H1 (cell line): ENCODE measurements at regions not wholly inside any gene's neighbourhood (a gene's known extent, or its start where the extent isn't known, plus 50 kb on each side); places are given as distances from the start of the nearest gene placed in this dataset.

Source experiments
- CTCF ChIA-PET: fragments of 300-600 bp; sonication (Branson Sonifier 250); formaldehyde crosslinking; loops from one replicate; lab custom pipeline; 2021; ENCODE audit not compliant: partially characterized antibody; lab: Charles Lee
- POLR2A ChIA-PET: fragments of 300-600 bp; sonication (Branson Sonifier 250); formaldehyde crosslinking; loops from one replicate; lab custom pipeline; 2021; ENCODE audit warnings: inconsistent platforms; ENCODE audit not compliant: partially characterized antibody; lab: Charles Lee
- DNase-seq, 2 experiments: peaks; one replicate each; pipeline versions ENCODE4 v3.0.0 to v3.0.0-alpha.2; 2010 to 2022; ENCODE audit warnings: low spot score in 2 of 2, low read depth in 1 of 2, mixed read lengths in 1 of 2
- FAIRE-seq: peaks from 2 replicates; lab custom pipeline; 2011; peaks lifted over from hg19 to GRCh38; lab: Jason Lieb, UNC
- H2AFZ ChIP-seq: 2 replicates; pipeline ENCODE4 v1.8.1; 2012; ENCODE audit warnings: low read length, inconsistent platforms
- H2AK5ac ChIP-seq: 2 replicates; pipeline ENCODE4 v1.6.1; 2013; ENCODE audit warnings: low read depth, low read length
- H2BK120ac ChIP-seq: replicated peaks from 2 replicates; pipeline ENCODE3; 2013; ENCODE audit warnings: low read depth, low read length, inconsistent platforms
- H2BK12ac ChIP-seq: 2 replicates; pipeline ENCODE4 v1.6.1; 2013; ENCODE audit warnings: low read depth, low read length
- H2BK15ac ChIP-seq: 2 replicates; pipeline ENCODE4 v1.6.1; 2013; ENCODE audit warnings: low read length
- H2BK20ac ChIP-seq: 2 replicates; pipeline ENCODE4 v1.6.1; 2013; ENCODE audit warnings: low read length
- H2BK5ac ChIP-seq: 2 replicates; pipeline ENCODE4 v1.6.1; 2013; ENCODE audit warnings: low read depth, low read length
- H3K14ac ChIP-seq: 2 replicates; pipeline ENCODE4 v1.6.1; 2013; ENCODE audit warnings: inconsistent platforms; ENCODE audit not compliant: insufficient read length
- H3K18ac ChIP-seq: 2 replicates; pipeline ENCODE4 v1.6.1; 2013; ENCODE audit warnings: low read length; ENCODE audit errors: extremely low read depth
- H3K23ac ChIP-seq: 2 replicates; pipeline ENCODE4 v1.6.1; 2013; ENCODE audit warnings: inconsistent platforms; ENCODE audit not compliant: insufficient read length
- H3K23me2 ChIP-seq: 2 replicates; pipeline ENCODE4 v1.6.1; 2013; ENCODE audit warnings: low read depth, low read length
- H3K27ac ChIP-seq: 2 replicates; pipeline ENCODE4 v1.6.1; 2011; ENCODE audit warnings: low read depth, low read length, inconsistent platforms
- H3K27me3 ChIP-seq, 4 experiments: replicated peaks in 1 of 4; 1 replicate in 1 of 4; 2 replicates in 3 of 4; pipeline versions ENCODE4 v1.6.1 to v1.8.1; 2011 to 2013; ENCODE audit warnings: low read length in 3 of 4, mild to moderate bottlenecking in 3 of 4, inconsistent platforms in 2 of 4, mixed read lengths in 2 of 4, moderate library complexity in 1 of 4; ENCODE audit not compliant: control insufficient read depth in 3 of 4, insufficient read depth in 3 of 4; ENCODE audit errors: extremely low read depth in 1 of 4
- H3K36me3 ChIP-seq, 4 experiments: 2 replicates each; pipeline versions ENCODE4 v1.6.1 to v1.8.1; 2011 to 2013; ENCODE audit warnings: mild to moderate bottlenecking in 4 of 4, low read length in 3 of 4, moderate library complexity in 2 of 4, control low read depth in 1 of 4, inconsistent platforms in 1 of 4; ENCODE audit not compliant: insufficient read depth in 4 of 4, control insufficient read depth in 2 of 4
- H3K4ac ChIP-seq: replicated peaks from 2 replicates; pipeline ENCODE3; 2013; ENCODE audit warnings: low read length, low read depth, mixed read lengths, inconsistent platforms; ENCODE audit not compliant: insufficient read length
- H3K4me1 ChIP-seq, 4 experiments: replicated peaks in 1 of 4; 1 replicate in 1 of 4; 2 replicates in 3 of 4; pipeline versions ENCODE4 v1.6.1 to v1.8.1; 2011 to 2013; ENCODE audit warnings: low read length in 3 of 4, inconsistent platforms in 2 of 4, mixed read lengths in 1 of 4; ENCODE audit not compliant: insufficient read depth in 4 of 4, control insufficient read depth in 3 of 4
- H3K4me2 ChIP-seq, 2 experiments: 2 replicates each; pipeline versions ENCODE4 v1.6.1 to v1.8.1; 2011 to 2013; ENCODE audit warnings: low read depth in 2 of 2, low read length in 2 of 2, control low read depth in 1 of 2, inconsistent platforms in 1 of 2, mild to moderate bottlenecking in 1 of 2; ENCODE audit not compliant: insufficient read depth in 1 of 2
- H3K4me3 ChIP-seq, 4 experiments: fragments of 200-600, 300-600 bp in 1 of 4; sonication (generic), shearing (Covaris generic), sonication (Bioruptor Twin) in 1 of 4; 2 replicates each; pipeline versions ENCODE4 v1.5.1 to v1.8.1; 2011 to 2016; ENCODE audit warnings: low read length in 4 of 4, low read depth in 3 of 4, control low read depth in 2 of 4, inconsistent platforms in 2 of 4, mild to moderate bottlenecking in 2 of 4, mixed read lengths in 1 of 4, moderate library complexity in 1 of 4; ENCODE audit not compliant: insufficient read depth in 2 of 4; ENCODE audit errors: extremely low read depth in 1 of 4
- H3K56ac ChIP-seq: replicated peaks from 2 replicates; pipeline ENCODE3; 2013; ENCODE audit warnings: low read depth, mild to moderate bottlenecking, mixed read lengths, low read length, inconsistent platforms; ENCODE audit not compliant: insufficient read length
- H3K79me1 ChIP-seq: 2 replicates; pipeline ENCODE4 v1.6.1; 2013; ENCODE audit warnings: low read depth, low read length, control low read depth
- H3K79me2 ChIP-seq, 2 experiments: 2 replicates each; pipeline versions ENCODE4 v1.6.1 to v1.8.1; 2012 to 2013; ENCODE audit warnings: low read length in 2 of 2, mild to moderate bottlenecking in 2 of 2, inconsistent platforms in 1 of 2; ENCODE audit not compliant: insufficient read depth in 2 of 2, control insufficient read depth in 1 of 2
- H3K9ac ChIP-seq, 4 experiments: replicated peaks in 1 of 4; 1 replicate in 1 of 4; 2 replicates in 3 of 4; pipeline versions ENCODE4 v1.6.1 to v1.8.1; 2011 to 2013; ENCODE audit warnings: low read depth in 3 of 4, low read length in 3 of 4, control low read depth in 2 of 4, mild to moderate bottlenecking in 2 of 4, moderate library complexity in 2 of 4, inconsistent platforms in 1 of 4; ENCODE audit errors: extremely low read depth in 1 of 4
- H3K9me3 ChIP-seq, 2 experiments: 2 replicates each; pipeline versions ENCODE4 v1.6.1 to v1.8.1; 2012 to 2013; ENCODE audit warnings: mild to moderate bottlenecking in 2 of 2, moderate library complexity in 2 of 2, control low read depth in 1 of 2, inconsistent platforms in 1 of 2, low read depth in 1 of 2, low read length in 1 of 2, mixed read lengths in 1 of 2; ENCODE audit not compliant: insufficient read depth in 2 of 2
- H4K20me1 ChIP-seq, 2 experiments: replicated peaks in 1 of 2; 2 replicates each; pipeline versions ENCODE3 to v1.8.1; 2011 to 2013; ENCODE audit warnings: inconsistent platforms in 2 of 2, low read length in 2 of 2, mild to moderate bottlenecking in 1 of 2; ENCODE audit not compliant: insufficient read depth in 2 of 2, control insufficient read depth in 1 of 2
- H4K5ac ChIP-seq: 2 replicates; pipeline ENCODE4 v1.6.1; 2013; ENCODE audit warnings: low read length, low read depth, mixed read lengths, inconsistent platforms; ENCODE audit not compliant: insufficient read length
- H4K8ac ChIP-seq: 2 replicates; pipeline ENCODE4 v1.8.0; 2013; ENCODE audit warnings: mild to moderate bottlenecking, moderate library complexity, low read length, inconsistent platforms; ENCODE audit not compliant: insufficient read depth; ENCODE audit errors: extremely low read depth
- H4K91ac ChIP-seq: replicated peaks from 2 replicates; pipeline ENCODE3; 2013; ENCODE audit warnings: low read length, mixed read lengths, inconsistent platforms; ENCODE audit not compliant: insufficient read length
- BACH1 ChIP-seq: IDR thresholded peaks from 2 replicates; pipeline ENCODE4 v1.6.1; 2012; ENCODE audit warnings: low read length, improper control_type of control experiment
- GABPA ChIP-seq: IDR thresholded peaks from 2 replicates; pipeline ENCODE4 v1.6.1; 2011; ENCODE audit warnings: mild to moderate bottlenecking, low read length, moderate library complexity, borderline replicate concordance; ENCODE audit not compliant: insufficient read depth
- MAX ChIP-seq: IDR thresholded peaks from 2 replicates; pipeline ENCODE4 v1.6.1; 2012; ENCODE audit warnings: inconsistent platforms
- RAD21 ChIP-seq, 2 experiments: IDR thresholded peaks in 1 of 2; conservative IDR thresholded peaks in 1 of 2; 2 replicates each; pipeline ENCODE4 v1.6.1; 2011; ENCODE audit warnings: low read depth in 2 of 2, low read length in 2 of 2, improper control_type of control experiment in 1 of 2, inconsistent platforms in 1 of 2, mild to moderate bottlenecking in 1 of 2, moderate library complexity in 1 of 2
- RBBP5 ChIP-seq: IDR thresholded peaks from 2 replicates; pipeline ENCODE4 v1.7.1; 2012; ENCODE audit warnings: low read depth, mild to moderate bottlenecking, inconsistent platforms, low read length, moderate library complexity, borderline replicate concordance
- SP1 ChIP-seq: IDR thresholded peaks from 2 replicates; pipeline ENCODE4 v1.6.1; 2011; ENCODE audit warnings: low read depth, low read length
- SUZ12 ChIP-seq: fragments of 200-600 bp; sonication (generic); IDR thresholded peaks from 2 replicates; pipeline ENCODE4 v1.6.1; 2012; ENCODE audit warnings: mild to moderate bottlenecking, inconsistent platforms, low read length, moderate library complexity, mixed read lengths
- TCF12 ChIP-seq: IDR thresholded peaks from 2 replicates; pipeline ENCODE4 v1.6.1; 2011; ENCODE audit warnings: low read depth, mild to moderate bottlenecking, low read length
- WGBS, 2 experiments: shearing (Covaris generic) in 1 of 2; methylation state at CpG; one replicate each; pipeline versions ENCODE4 v1.1.6 to v1.1.7; 2013 to 2015; ENCODE audit warnings: low lambda C conversion rate in 2 of 2, mixed read lengths in 2 of 2, inconsistent platforms in 1 of 2, low coverage in 1 of 2, missing lambda C conversion rate in 1 of 2; ENCODE audit not compliant: insufficient replicate concordance in 2 of 2, insufficient coverage in 1 of 2, insufficient read length in 1 of 2; ENCODE audit errors: extremely low coverage in 1 of 2, missing lambda C conversion rate in 1 of 2; 5-methylcytosine and 5-hydroxymethylcytosine counted together

- POLR2A ChIA-PET = no interaction called here
- CTCF ChIA-PET = no interaction called here
- no peak for FAIRE-seq
- Histone ChIP-seq H4K20me1 (no peaks in the 10 kb centered on the region), H3K4me1 (peaks cover 0 to 4% (median 0%) of the 10 kb centered on the region in 4 experiments; a peak in 2 of 7 replicates), H3K56ac (no peak overlapping the region), H3K27me3 (no peaks in the 10 kb centered on the region), H3K9me3 (no peaks in the 10 kb centered on the region; a peak in 1 of 4 replicates), H2BK15ac (no peak overlapping the region), H4K91ac (no peak overlapping the region), H4K5ac (no peak overlapping the region), H3K79me2 (peaks cover 0 to 3% of the 10 kb centered on the region in 2 experiments; a peak in 1 of 4 replicates), H3K18ac (no peak overlapping the region), H2AK5ac (no peak overlapping the region), H4K8ac (no peak overlapping the region)
- 96% methylated on average over 12 of the region's 12 CpGs; no CpG with 5 or more reads in 1 of the 2 experiments for WGBS, 2 experiments
- TF ChIP-seq SUZ12 (no peak), BACH1 (no peak), RAD21 (IDR thresholded peaks at IDR 0.05 in 1 of 2, conservative IDR thresholded peaks at IDR 0.05 in 1 of 2; ENCODE audit: low read depth in 2 of 2, low read length in 2 of 2) (no peak), TCF12 (no peak), GABPA (no peak), RBBP5 (no peak), MAX (no peak), SP1 (no peak)
- TF ChIP-seq, all 59 proteins: peak for 0
- Histone ChIP-seq H3K27ac (no peak overlapping the region), H3K4me2 (no peak overlapping the region), H2BK120ac (no peak overlapping the region), H3K79me1 (no peaks in the 10 kb centered on the region), H2BK12ac (no peak overlapping the region), H3K14ac (no peak overlapping the region), H3K23ac (no peak overlapping the region), H2BK20ac (no peak overlapping the region), H3K4me3 (no peak overlapping the region), H3K9ac (no peak overlapping the region), H3K36me3 (no peaks in the 10 kb centered on the region; a peak in 1 of 8 replicates), H3K4ac (no peak overlapping the region), H2AFZ (no peak overlapping the region), H3K23me2 (peaks cover 4% of the 10 kb centered on the region; the same call in 1 of the 2 replicates), H2BK5ac (no peak overlapping the region)
- DNase-seq = no peak
Observed at GRCh38 chr16:5735444-5735843, 637.8 kb upstream of the EEF2KMT start.
